MM.1S (cell line): ENCODE measurements at regions not wholly inside any gene's neighbourhood (a gene's known extent, or its start where the extent isn't known, plus 50 kb on each side); places are given as distances from the start of the nearest gene placed in this dataset.
A peak's percentile ranks its signal among the peaks of the same experiment; 100 is the strongest.

Source experiments
- DNase-seq: peaks from one replicate; pipeline ENCODE4 v3.0.0-alpha.2; 2015
- H2AFZ ChIP-seq: fragments of 300-600 bp; sonication (generic); 2 replicates; pipeline ENCODE4 v1.6.0; 2016; ENCODE audit warnings: antibody characterized with exemption, low read length
- H3F3A ChIP-seq: fragments of 300-600 bp; sonication (generic); 2 replicates; pipeline ENCODE4 v1.6.1; 2016; ENCODE audit warnings: mild to moderate bottlenecking, antibody characterized with exemption, low read length, moderate library complexity, mixed read lengths; ENCODE audit not compliant: insufficient read depth
- H3K27ac ChIP-seq: fragments of 300-600 bp; sonication (generic); 2 replicates; pipeline ENCODE4 v1.5.1; 2016; ENCODE audit warnings: mild to moderate bottlenecking, low read length
- H3K27me3 ChIP-seq: fragments of 300-600 bp; sonication (generic); replicated peaks from 2 replicates; pipeline ENCODE4 v1.6.0; 2016; ENCODE audit warnings: low read length; ENCODE audit not compliant: insufficient read depth
- H3K36me3 ChIP-seq: fragments of 300-600 bp; sonication (generic); replicated peaks from 2 replicates; pipeline ENCODE4 v1.6.1; 2016; ENCODE audit warnings: mild to moderate bottlenecking, low read length, mixed read lengths; ENCODE audit not compliant: insufficient read depth
- H3K4me1 ChIP-seq: fragments of 300-600 bp; sonication (generic); 2 replicates; pipeline ENCODE4 v1.6.1; 2016; ENCODE audit warnings: low read length, mixed read lengths
- H3K4me2 ChIP-seq: fragments of 300-600 bp; sonication (generic); 2 replicates; pipeline ENCODE4 v1.6.0; 2016; ENCODE audit warnings: low read depth, low read length
- H3K4me3 ChIP-seq: fragments of 300-600 bp; sonication (generic); 2 replicates; pipeline ENCODE4 v1.5.1; 2016; ENCODE audit warnings: low read length, mixed read lengths
- H3K79me2 ChIP-seq: fragments of 300-600 bp; sonication (generic); 2 replicates; pipeline ENCODE4 v1.6.1; 2016; ENCODE audit warnings: mixed run types, low read length, mixed read lengths
- H3K9ac ChIP-seq: fragments of 300-600 bp; sonication (generic); 2 replicates; pipeline ENCODE4 v1.6.1; 2016; ENCODE audit warnings: low read length, mixed read lengths
- H3K9me2 ChIP-seq: fragments of 300-600 bp; sonication (generic); replicated peaks from 2 replicates; pipeline ENCODE4 v1.6.1; 2016; ENCODE audit warnings: mild to moderate bottlenecking, low read length, mixed read lengths; ENCODE audit not compliant: insufficient read depth
- H3K9me3 ChIP-seq: fragments of 300-600 bp; sonication (generic); replicated peaks from 2 replicates; pipeline ENCODE4 v1.6.1; 2016; ENCODE audit warnings: mild to moderate bottlenecking, low read length, mixed read lengths; ENCODE audit not compliant: insufficient read depth
- H4K20me1 ChIP-seq: fragments of 300-600 bp; sonication (generic); 2 replicates; pipeline ENCODE4 v1.6.1; 2016; ENCODE audit warnings: mild to moderate bottlenecking, low read length, moderate library complexity, mixed read lengths; ENCODE audit not compliant: insufficient read depth
- CTCF ChIP-seq: fragments of 300-600 bp; sonication (generic); IDR thresholded peaks from 2 replicates; pipeline ENCODE4 v1.5.1; 2016; ENCODE audit warnings: antibody characterized with exemption, low read length, mixed read lengths
- EZH2 ChIP-seq: fragments of 300-600 bp; sonication (generic); optimal IDR thresholded peaks from 2 replicates; pipeline ENCODE3; 2017; ENCODE audit warnings: low read depth, mild to moderate bottlenecking, antibody characterized with exemption, low read length, mixed read lengths
- EZH2phosphoT487 ChIP-seq: fragments of 300-600 bp; sonication (generic); IDR thresholded peaks from 2 replicates; pipeline ENCODE4 v1.6.1; 2018; ENCODE audit warnings: antibody characterized with exemption, low read length

DNA sequence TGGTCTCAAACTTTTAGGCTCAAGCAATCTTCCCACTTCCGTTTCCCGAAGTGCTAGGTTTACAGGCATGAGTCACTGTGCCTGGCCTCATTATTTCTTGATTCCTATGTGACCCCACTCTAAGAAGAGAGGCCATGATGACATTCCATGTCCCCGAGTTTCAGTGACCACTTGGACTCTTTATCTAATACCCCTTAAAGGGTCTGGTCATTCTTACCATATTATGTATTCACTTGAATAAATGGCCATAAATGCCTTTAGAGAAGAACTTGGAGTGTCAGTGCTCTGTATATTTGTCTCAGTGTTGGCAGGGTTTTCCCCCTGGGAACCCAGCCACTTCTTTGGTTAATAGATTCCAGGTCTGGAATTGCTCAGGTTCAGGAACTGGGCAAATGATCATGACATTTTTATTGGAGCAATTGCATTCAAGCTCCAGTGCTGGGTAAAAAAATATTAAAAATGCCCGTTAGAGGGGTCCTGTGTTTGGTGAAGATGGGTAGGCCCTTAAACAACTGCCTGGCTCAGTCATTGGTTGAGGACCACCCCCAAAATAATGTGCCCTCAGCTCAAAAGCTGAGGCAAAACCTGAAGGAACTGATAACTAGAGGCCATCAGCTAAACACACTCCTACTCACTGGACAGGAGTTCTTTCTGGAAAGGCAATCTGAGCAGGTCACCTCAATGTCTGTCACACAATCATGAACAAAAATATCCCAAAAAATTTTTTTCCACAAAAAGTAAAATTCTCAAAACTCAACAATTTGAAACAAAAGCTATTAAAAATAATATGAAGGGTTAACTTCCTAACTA is 186.6 kb upstream of the ZNF608 start:
- Histone ChIP-seq H3K27me3 (no peaks in the 10 kb centered on the region), H3K4me1 (peaks cover 17% of the 10 kb centered on the region), H3K4me3 (no peak overlapping the region), H4K20me1 (no peaks in the 10 kb centered on the region), H3K9ac (no peak overlapping the region), H3F3A (peaks cover 11% of the 10 kb centered on the region), H3K27ac (no peak overlapping the region), H3K4me2 (no peak overlapping the region), H2AFZ (no peak overlapping the region), H3K36me3 (no peaks in the 10 kb centered on the region), H3K9me3 (no peaks in the 10 kb centered on the region), H3K9me2 (no peaks in the 10 kb centered on the region), H3K79me2 (no peaks in the 10 kb centered on the region)
- TF ChIP-seq EZH2: no peak
- TF ChIP-seq EZH2phosphoT487: no peak
- TF ChIP-seq CTCF: no peak
- no peak for DNase-seq

DNA sequence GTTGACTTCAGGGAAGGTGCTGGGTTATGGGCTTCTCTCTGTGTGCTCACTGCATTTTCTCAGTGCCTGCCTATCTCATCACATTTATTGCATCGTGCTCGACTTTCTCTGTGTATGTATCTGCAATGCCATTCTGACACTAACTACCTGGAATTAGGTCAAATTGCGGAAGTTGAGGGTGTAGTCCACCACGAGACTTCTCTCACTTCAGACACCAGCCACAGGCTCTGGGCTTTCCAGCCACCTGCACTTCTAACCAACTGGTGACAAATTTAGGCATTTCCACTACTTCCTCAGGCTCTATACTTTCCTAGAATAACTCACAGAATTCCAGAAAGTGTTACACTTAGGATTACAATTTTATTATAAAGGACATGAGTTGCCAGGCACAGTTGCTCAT is 188.6 kb upstream of the ZNF608 start:
- TF ChIP-seq EZH2phosphoT487 (no peak), EZH2 (no peak), CTCF (no peak)
- H3K9ac ChIP-seq: peak overlapping the region; percentile 20; the same call in 1 of the 2 replicates
- no peaks in the 10 kb centered on the region for H3K27me3 ChIP-seq
- H3K4me3 ChIP-seq: 0 out of 2 replicates have a peak overlapping the region, but pooled peaks have one; percentile 6
- peak overlapping the region; percentile 89 for H3K27ac ChIP-seq
- H3K9me3 ChIP-seq: no peaks in the 10 kb centered on the region
- no peaks in the 10 kb centered on the region for H3K79me2 ChIP-seq
- DNase-seq: peak; percentile 91
- H3F3A ChIP-seq: peaks cover 11% of the 10 kb centered on the region
- H3K9me2 ChIP-seq: no peaks in the 10 kb centered on the region
- H4K20me1 ChIP-seq: no peaks in the 10 kb centered on the region
- no peaks in the 10 kb centered on the region for H3K36me3 ChIP-seq
- no peak overlapping the region for H2AFZ ChIP-seq
- peak overlapping the region; percentile 45 for H3K4me2 ChIP-seq
- H3K4me1 ChIP-seq: peaks cover 17% of the 10 kb centered on the region

- H4K20me1 ChIP-seq: no peaks in the 10 kb centered on the region
- no peaks in the 10 kb centered on the region for H3K79me2 ChIP-seq
- H3K4me3 ChIP-seq: no peak overlapping the region
- no peak overlapping the region for H3K9ac ChIP-seq
- H3K36me3 ChIP-seq: no peaks in the 10 kb centered on the region
- no peak overlapping the region for H3K4me2 ChIP-seq
- H3K27ac ChIP-seq: no peak overlapping the region
- no peak for DNase-seq
- H2AFZ ChIP-seq: no peak overlapping the region
- H3K27me3 ChIP-seq: no peaks in the 10 kb centered on the region
- no peaks in the 10 kb centered on the region for H3K9me3 ChIP-seq
- H3K9me2 ChIP-seq: no peaks in the 10 kb centered on the region
- H3K4me1 ChIP-seq: peaks cover 17% of the 10 kb centered on the region
- H3F3A ChIP-seq: peaks cover 11% of the 10 kb centered on the region
- TF ChIP-seq EZH2phosphoT487 (no peak), EZH2 (no peak), CTCF (no peak)
Observed at GRCh38 chr5:124936626-124936933, 190.1 kb upstream of the ZNF608 start.
